GM23338 (cell line): ENCODE measurements at regions not wholly inside any gene's neighbourhood (a gene's known extent, or its start where the extent isn't known, plus 50 kb on each side); places are given as distances from the start of the nearest gene placed in this dataset.

Experiments
- CREB1 ChIP-seq: fragments of 250-450 bp; sonication (Bioruptor Pico); IDR thresholded peaks from 2 replicates; pipeline ENCODE4 v1.5.0; 2020; ENCODE audit warnings: low read depth, mild to moderate bottlenecking, moderate library complexity
- ETS1 ChIP-seq: IDR thresholded peaks from 2 replicates; pipeline ENCODE4 v1.6.1; 2016; ENCODE audit warnings: antibody characterized with exemption
- EZH2 ChIP-seq: fragments of 200-600 bp; sonication (generic); IDR thresholded peaks from one replicate; pipeline ENCODE4 v1.8.0; 2017; ENCODE audit warnings: antibody characterized with exemption, mild to moderate bottlenecking, low read depth; ENCODE audit not compliant: unreplicated experiment
- EZH2phosphoT487 ChIP-seq: fragments of 200-600 bp; sonication (generic); IDR thresholded peaks from one replicate; pipeline ENCODE4 v1.8.1; 2018; ENCODE audit warnings: antibody characterized with exemption; ENCODE audit not compliant: unreplicated experiment
- JUNB ChIP-seq: IDR thresholded peaks from one replicate; pipeline ENCODE4 v1.6.1; 2016; ENCODE audit warnings: antibody characterized with exemption; ENCODE audit not compliant: unreplicated experiment
- NANOG ChIP-seq: IDR thresholded peaks from 2 replicates; pipeline ENCODE4 v1.6.1; 2016; ENCODE audit warnings: antibody characterized with exemption, borderline replicate concordance
- POLR2AphosphoS5 ChIP-seq: IDR thresholded peaks from 2 replicates; pipeline ENCODE4 v1.6.1; 2016; ENCODE audit warnings: antibody characterized with exemption, low read depth
- STAT1 ChIP-seq: IDR thresholded peaks from one replicate; pipeline ENCODE4 v1.6.1; 2016; ENCODE audit warnings: antibody characterized with exemption; ENCODE audit not compliant: unreplicated experiment
- ZNF114 ChIP-seq: fragments of 250-450 bp; sonication (Bioruptor Pico); IDR thresholded peaks from 2 replicates; pipeline ENCODE4 v1.5.0; 2020; ENCODE audit warnings: mild to moderate bottlenecking, moderate library complexity
- ZNF331 ChIP-seq: fragments of 250-450 bp; sonication (Bioruptor Pico); IDR thresholded peaks from 2 replicates; pipeline ENCODE4 v1.5.0; 2020; ENCODE audit warnings: low read depth, mild to moderate bottlenecking, moderate library complexity
- TF ChIP-seq, protein P1 (sequence below), 2 experiments: fragments of 200-600 bp in 1 of 2; sonication (generic) in 1 of 2; conservative IDR thresholded peaks; 2 replicates each; pipeline versions ENCODE4 v1.5.1 to v1.6.1; 2016 to 2017; ENCODE audit warnings: antibody characterized with exemption in 2 of 2, low read depth in 2 of 2, mild to moderate bottlenecking in 2 of 2, moderate library complexity in 1 of 2
- TF ChIP-seq, protein P2 (sequence below): IDR thresholded peaks from one replicate; pipeline ENCODE4 v1.6.1; 2018; ENCODE audit warnings: antibody characterized with exemption; ENCODE audit not compliant: unreplicated experiment

DNA sequence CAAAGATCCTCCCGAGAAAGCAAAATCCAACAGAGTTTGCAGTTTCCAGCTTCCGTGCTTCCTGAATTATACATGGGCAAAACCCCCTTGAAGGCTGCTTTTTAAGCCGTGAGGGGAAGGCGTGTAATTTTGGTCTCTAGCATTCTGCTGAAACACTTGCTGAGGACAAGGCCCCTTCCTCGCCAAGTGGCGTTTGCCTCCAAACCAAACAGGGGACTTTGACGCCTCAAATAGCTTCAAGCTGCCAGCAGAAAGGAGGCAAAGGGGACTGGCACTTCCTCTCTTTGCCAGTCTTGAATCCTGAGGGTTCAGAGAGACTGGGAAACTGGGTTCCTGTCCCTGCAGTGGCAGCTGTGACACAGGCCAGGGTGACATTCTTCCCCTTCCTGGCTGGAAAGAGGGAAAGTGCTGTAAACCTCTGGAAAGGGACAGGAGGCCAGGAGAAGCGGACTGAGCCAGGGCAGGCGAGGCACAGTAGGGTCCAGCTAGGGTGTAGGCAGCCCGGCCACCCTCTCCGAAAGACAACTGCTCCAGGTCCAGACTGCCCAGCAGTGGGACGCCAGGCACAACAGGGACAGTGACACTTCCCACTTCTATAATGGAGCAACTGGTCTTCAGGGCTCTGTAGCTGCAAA lies 96.2 kb upstream of the MED13L start:
- TF ChIP-seq, protein P1, sequence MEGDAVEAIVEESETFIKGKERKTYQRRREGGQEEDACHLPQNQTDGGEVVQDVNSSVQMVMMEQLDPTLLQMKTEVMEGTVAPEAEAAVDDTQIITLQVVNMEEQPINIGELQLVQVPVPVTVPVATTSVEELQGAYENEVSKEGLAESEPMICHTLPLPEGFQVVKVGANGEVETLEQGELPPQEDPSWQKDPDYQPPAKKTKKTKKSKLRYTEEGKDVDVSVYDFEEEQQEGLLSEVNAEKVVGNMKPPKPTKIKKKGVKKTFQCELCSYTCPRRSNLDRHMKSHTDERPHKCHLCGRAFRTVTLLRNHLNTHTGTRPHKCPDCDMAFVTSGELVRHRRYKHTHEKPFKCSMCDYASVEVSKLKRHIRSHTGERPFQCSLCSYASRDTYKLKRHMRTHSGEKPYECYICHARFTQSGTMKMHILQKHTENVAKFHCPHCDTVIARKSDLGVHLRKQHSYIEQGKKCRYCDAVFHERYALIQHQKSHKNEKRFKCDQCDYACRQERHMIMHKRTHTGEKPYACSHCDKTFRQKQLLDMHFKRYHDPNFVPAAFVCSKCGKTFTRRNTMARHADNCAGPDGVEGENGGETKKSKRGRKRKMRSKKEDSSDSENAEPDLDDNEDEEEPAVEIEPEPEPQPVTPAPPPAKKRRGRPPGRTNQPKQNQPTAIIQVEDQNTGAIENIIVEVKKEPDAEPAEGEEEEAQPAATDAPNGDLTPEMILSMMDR (conservative IDR thresholded peaks at IDR 0.05; ENCODE audit: low read depth in 2 of 2) = no peak
- TF ChIP-seq, protein P2, sequence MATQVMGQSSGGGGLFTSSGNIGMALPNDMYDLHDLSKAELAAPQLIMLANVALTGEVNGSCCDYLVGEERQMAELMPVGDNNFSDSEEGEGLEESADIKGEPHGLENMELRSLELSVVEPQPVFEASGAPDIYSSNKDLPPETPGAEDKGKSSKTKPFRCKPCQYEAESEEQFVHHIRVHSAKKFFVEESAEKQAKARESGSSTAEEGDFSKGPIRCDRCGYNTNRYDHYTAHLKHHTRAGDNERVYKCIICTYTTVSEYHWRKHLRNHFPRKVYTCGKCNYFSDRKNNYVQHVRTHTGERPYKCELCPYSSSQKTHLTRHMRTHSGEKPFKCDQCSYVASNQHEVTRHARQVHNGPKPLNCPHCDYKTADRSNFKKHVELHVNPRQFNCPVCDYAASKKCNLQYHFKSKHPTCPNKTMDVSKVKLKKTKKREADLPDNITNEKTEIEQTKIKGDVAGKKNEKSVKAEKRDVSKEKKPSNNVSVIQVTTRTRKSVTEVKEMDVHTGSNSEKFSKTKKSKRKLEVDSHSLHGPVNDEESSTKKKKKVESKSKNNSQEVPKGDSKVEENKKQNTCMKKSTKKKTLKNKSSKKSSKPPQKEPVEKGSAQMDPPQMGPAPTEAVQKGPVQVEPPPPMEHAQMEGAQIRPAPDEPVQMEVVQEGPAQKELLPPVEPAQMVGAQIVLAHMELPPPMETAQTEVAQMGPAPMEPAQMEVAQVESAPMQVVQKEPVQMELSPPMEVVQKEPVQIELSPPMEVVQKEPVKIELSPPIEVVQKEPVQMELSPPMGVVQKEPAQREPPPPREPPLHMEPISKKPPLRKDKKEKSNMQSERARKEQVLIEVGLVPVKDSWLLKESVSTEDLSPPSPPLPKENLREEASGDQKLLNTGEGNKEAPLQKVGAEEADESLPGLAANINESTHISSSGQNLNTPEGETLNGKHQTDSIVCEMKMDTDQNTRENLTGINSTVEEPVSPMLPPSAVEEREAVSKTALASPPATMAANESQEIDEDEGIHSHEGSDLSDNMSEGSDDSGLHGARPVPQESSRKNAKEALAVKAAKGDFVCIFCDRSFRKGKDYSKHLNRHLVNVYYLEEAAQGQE = no peak
- no peak for TF ChIP-seq POLR2AphosphoS5
- no peak for TF ChIP-seq EZH2
- no peak for TF ChIP-seq STAT1
- TF ChIP-seq JUNB = no peak
- no peak for TF ChIP-seq EZH2phosphoT487
- no peak for TF ChIP-seq CREB1
- TF ChIP-seq NANOG = no peak
- TF ChIP-seq ZNF331 (CRISPR knock-in tag) = no peak
- TF ChIP-seq ETS1 = no peak
- no peak for TF ChIP-seq ZNF114 (CRISPR knock-in tag)
